ENCODE measurements at regions not wholly inside any gene's neighbourhood (a gene's known extent, or its start where the extent isn't known, plus 50 kb on each side); places are given as distances from the start of the nearest gene placed in this dataset.

DNA sequence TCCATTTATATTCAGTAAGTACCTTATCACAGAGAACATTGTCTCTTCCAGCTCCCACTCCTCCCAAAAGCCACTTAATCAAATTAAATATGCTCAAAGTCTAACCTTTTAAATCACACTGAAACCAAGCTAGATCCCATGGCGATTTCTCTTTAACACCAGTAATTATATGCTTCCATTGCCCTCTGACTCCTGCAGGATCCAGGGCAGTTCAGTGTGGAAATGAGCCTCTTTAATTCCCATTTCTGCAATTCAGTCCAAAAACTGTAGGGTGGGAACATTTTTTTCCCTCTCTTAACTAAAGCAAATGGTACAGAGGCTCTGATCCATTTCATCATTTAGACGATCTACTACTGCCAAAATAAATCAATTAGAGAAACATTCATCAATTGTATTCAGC is 872.3 kb upstream of the PHF14 start:
- Histone ChIP-seq H4K91ac (ENCODE audit: insufficient read depth, low read depth, low read length) (no peak overlapping the region), H3K4ac (ENCODE audit: low read depth, low read length) (no peak overlapping the region), H3K56ac (ENCODE audit: extremely low read depth, insufficient read depth, low read length) (no peak overlapping the region), H3K14ac (replicated peaks; ENCODE audit: low read depth, low read length) (no peak overlapping the region), H2AK5ac (ENCODE audit: low read depth, low read length) (no peak overlapping the region), H3K9ac (ENCODE audit: low read depth, low read length) (no peak overlapping the region), H4K5ac (ENCODE audit: low read depth, low read length) (no peak overlapping the region), H3K23ac (ENCODE audit: low read depth, low read length) (no peak overlapping the region), H3K9me3 (ENCODE audit: control insufficient read depth, insufficient read depth, low read length) (peaks cover 9% of the 10 kb centered on the region; the same call in 1 of the 2 replicates), H3K4me1 (ENCODE audit: control insufficient read depth, insufficient read depth, low read length) (no peaks in the 10 kb centered on the region), H3K18ac (ENCODE audit: low read depth, low read length) (no peak overlapping the region), H3K4me3 (ENCODE audit: insufficient read depth, low read depth, low read length) (no peak overlapping the region), H3K36me3 (ENCODE audit: control insufficient read depth, insufficient read depth, low read length) (no peaks in the 10 kb centered on the region), H2AK9ac (replicated peaks; ENCODE audit: low read depth, low read length, poor library complexity) (no peak overlapping the region), H3K79me1 (ENCODE audit: low read depth in 1 of 2, low read length in 2 of 2) (no peaks in the 10 kb centered on the region), H4K8ac (ENCODE audit: low read depth in 2 of 2, low read length in 2 of 2) (no peak overlapping the region), H2BK15ac (ENCODE audit: low read depth, low read length) (no peak overlapping the region), H2BK20ac (ENCODE audit: low read depth, low read length) (no peak overlapping the region), H2BK120ac (ENCODE audit: low read depth, low read length) (no peak overlapping the region), H2AFZ (replicated peaks; ENCODE audit: low read length, poor library complexity) (no peak overlapping the region), H3K27me3 (ENCODE audit: control insufficient read depth, insufficient read depth, low read length) (no peaks in the 10 kb centered on the region), H3K4me2 (ENCODE audit: low read depth, low read length) (no peak overlapping the region), H3K27ac (ENCODE audit: insufficient read depth, low read length) (no peak overlapping the region), H4K20me1 (ENCODE audit: insufficient read depth, low read length) (no peaks in the 10 kb centered on the region), H3K9me1 (ENCODE audit: insufficient read depth, low read length) (no peaks in the 10 kb centered on the region), H2BK5ac (ENCODE audit: low read depth, low read length, poor library complexity, severe bottlenecking) (no peak overlapping the region)
- no peak for TF ChIP-seq FOS (IDR thresholded peaks at IDR 0.05; ENCODE audit: low read depth, low read length)
- TF ChIP-seq CEBPB (IDR thresholded peaks at IDR 0.05; ENCODE audit: low read depth, low read length) = no peak
- no peak for TF ChIP-seq POLR2A (IDR thresholded peaks at IDR 0.05; ENCODE audit: low read depth, low read length)
- TF ChIP-seq, protein P1, sequence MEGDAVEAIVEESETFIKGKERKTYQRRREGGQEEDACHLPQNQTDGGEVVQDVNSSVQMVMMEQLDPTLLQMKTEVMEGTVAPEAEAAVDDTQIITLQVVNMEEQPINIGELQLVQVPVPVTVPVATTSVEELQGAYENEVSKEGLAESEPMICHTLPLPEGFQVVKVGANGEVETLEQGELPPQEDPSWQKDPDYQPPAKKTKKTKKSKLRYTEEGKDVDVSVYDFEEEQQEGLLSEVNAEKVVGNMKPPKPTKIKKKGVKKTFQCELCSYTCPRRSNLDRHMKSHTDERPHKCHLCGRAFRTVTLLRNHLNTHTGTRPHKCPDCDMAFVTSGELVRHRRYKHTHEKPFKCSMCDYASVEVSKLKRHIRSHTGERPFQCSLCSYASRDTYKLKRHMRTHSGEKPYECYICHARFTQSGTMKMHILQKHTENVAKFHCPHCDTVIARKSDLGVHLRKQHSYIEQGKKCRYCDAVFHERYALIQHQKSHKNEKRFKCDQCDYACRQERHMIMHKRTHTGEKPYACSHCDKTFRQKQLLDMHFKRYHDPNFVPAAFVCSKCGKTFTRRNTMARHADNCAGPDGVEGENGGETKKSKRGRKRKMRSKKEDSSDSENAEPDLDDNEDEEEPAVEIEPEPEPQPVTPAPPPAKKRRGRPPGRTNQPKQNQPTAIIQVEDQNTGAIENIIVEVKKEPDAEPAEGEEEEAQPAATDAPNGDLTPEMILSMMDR (conservative IDR thresholded peaks at IDR 0.05; ENCODE audit: low read depth, low read length) = no peak
- no peak for TF ChIP-seq CHD1 (IDR thresholded peaks at IDR 0.05; ENCODE audit: low read depth, low read length)
- ATAC-seq (ENCODE audit: low read depth) (no peak), DNase-seq (no peak)
- intact Hi-C loops (cut with micrococcal nuclease) = no loop called here
- in situ Hi-C loops (cut with MboI; ENCODE audit: low sequenced_read_pairs) = no loop called here
- BruUV-seq (replicated peaks) = no TSS peak
- WGBS, 2 experiments (ENCODE audit: extremely low coverage in 2 of 2, insufficient read length in 1 of 2) = 20% methylated on average over 1 of the region's 2 CpGs; no CpG with 5 or more reads in 1 of the 2 experiments
- POLR2A ChIA-PET (ENCODE audit: unreplicated experiment) = no interaction called here
- dilution Hi-C loops (cut with HindIII; ENCODE audit: low sequenced_read_pairs, unreplicated experiment) = no loop called here
- CTCF ChIA-PET = no interaction called here

Data from IMR-90 (cell line).